CD14-positive monocyte (primary cell): ENCODE measurements at regions not wholly inside any gene's neighbourhood (a gene's known extent, or its start where the extent isn't known, plus 50 kb on each side); places are given as distances from the start of the nearest gene placed in this dataset.

Experiments
- DNase-seq, 3 donors: peaks; one replicate each; pipeline ENCODE4 v3.0.0-alpha.2; 2011 to 2022
- H2AFZ ChIP-seq: 2 replicates; pipeline ENCODE4 v1.6.0; 2012; ENCODE audit warnings: mild to moderate bottlenecking, low read depth, low read length, inconsistent platforms; ENCODE audit not compliant: insufficient read depth, poor library complexity, severe bottlenecking
- H3K27ac ChIP-seq, 2 donors: 1 replicate in 1 of 2; 2 replicates in 1 of 2; pipeline ENCODE4 v1.5.1; 2012 to 2013; ENCODE audit warnings: low read length in 2 of 2, control low read depth in 1 of 2, inconsistent platforms in 1 of 2, low read depth in 1 of 2, mild to moderate bottlenecking in 1 of 2
- H3K27me3 ChIP-seq, 2 donors: one replicate each; pipeline versions ENCODE4 v1.6.0 to v1.6.1; 2011 to 2013; ENCODE audit warnings: low read length in 2 of 2; ENCODE audit not compliant: control insufficient read depth in 2 of 2, insufficient read depth in 2 of 2
- H3K36me3 ChIP-seq, 2 donors: replicated peaks in 1 of 2; 1 replicate in 1 of 2; 2 replicates in 1 of 2; pipeline versions ENCODE4 v1.5.1 to v1.6.1; 2012 to 2013; ENCODE audit warnings: low read length in 2 of 2, control low read depth in 1 of 2, inconsistent platforms in 1 of 2, mild to moderate bottlenecking in 1 of 2; ENCODE audit not compliant: insufficient read depth in 2 of 2, control insufficient read depth in 1 of 2
- H3K4me1 ChIP-seq, 2 donors: 1 replicate in 1 of 2; 2 replicates in 1 of 2; pipeline versions ENCODE4 v1.5.1 to v1.6.1; 2012 to 2013; ENCODE audit warnings: low read length in 2 of 2, control low read depth in 1 of 2, inconsistent platforms in 1 of 2, mild to moderate bottlenecking in 1 of 2, moderate library complexity in 1 of 2; ENCODE audit not compliant: insufficient read depth in 2 of 2, control insufficient read depth in 1 of 2
- H3K4me2 ChIP-seq: replicated peaks from 2 replicates; pipeline ENCODE3; 2012; ENCODE audit warnings: low read length, moderate library complexity, mild to moderate bottlenecking; ENCODE audit not compliant: poor library complexity, severe bottlenecking; ENCODE audit errors: extremely low read depth
- H3K4me3 ChIP-seq, 3 experiments: fragments of 200-600 bp in 1 of 3; sonication (generic) in 1 of 3; replicated peaks in 1 of 3; 1 replicate in 2 of 3; 2 replicates in 1 of 3; pipeline ENCODE4 v1.5.1; 2011 to 2013; ENCODE audit warnings: low read length in 3 of 3, mild to moderate bottlenecking in 3 of 3, control low read depth in 2 of 3, low read depth in 2 of 3, inconsistent platforms in 1 of 3, moderate library complexity in 1 of 3
- H3K79me2 ChIP-seq: 2 replicates; pipeline ENCODE4 v1.6.0; 2012; ENCODE audit warnings: mild to moderate bottlenecking, control low read depth, inconsistent platforms, low read length, moderate library complexity; ENCODE audit not compliant: insufficient read depth
- H3K9ac ChIP-seq: 2 replicates; pipeline ENCODE4 v1.6.0; 2017; ENCODE audit warnings: low read length, mild to moderate bottlenecking; ENCODE audit not compliant: insufficient read depth, poor library complexity, severe bottlenecking
- H3K9me3 ChIP-seq, 2 donors: replicated peaks in 1 of 2; 1 replicate in 1 of 2; 2 replicates in 1 of 2; pipeline versions ENCODE4 v1.5.1 to v1.6.1; 2012 to 2013; ENCODE audit warnings: low read length in 2 of 2, control low read depth in 1 of 2; ENCODE audit not compliant: control insufficient read depth in 1 of 2, insufficient read depth in 1 of 2
- H4K20me1 ChIP-seq: 2 replicates; pipeline ENCODE4 v1.6.0; 2012; ENCODE audit warnings: mild to moderate bottlenecking, low read length, control low read depth, moderate library complexity; ENCODE audit not compliant: insufficient read depth
- H3K27ac Mint-ChIP-seq, 7 donors: one replicate each; pipeline ENCODE4 v1.8.0; 2020; ENCODE audit warnings: mild to moderate bottlenecking in 7 of 7, mixed read lengths in 7 of 7, moderate library complexity in 6 of 7, inconsistent platforms in 2 of 7
- H3K27me3 Mint-ChIP-seq, 3 donors: one replicate each; pipeline ENCODE4 v1.8.0; 2021 to 2022; ENCODE audit warnings: low read depth in 3 of 3, mild to moderate bottlenecking in 3 of 3, mixed read lengths in 3 of 3, moderate library complexity in 3 of 3, inconsistent platforms in 1 of 3
- H3K36me3 Mint-ChIP-seq, 2 donors: one replicate each; pipeline ENCODE4 v1.8.0; 2020; ENCODE audit warnings: mixed read lengths in 2 of 2, inconsistent platforms in 1 of 2, mild to moderate bottlenecking in 1 of 2
- H3K4me1 Mint-ChIP-seq: one replicate; pipeline ENCODE4 v1.8.0; 2020; ENCODE audit warnings: mild to moderate bottlenecking, mixed read lengths
- H3K4me3 Mint-ChIP-seq, 2 donors: one replicate each; pipeline ENCODE4 v1.8.0; 2020; ENCODE audit warnings: mild to moderate bottlenecking in 2 of 2, mixed read lengths in 2 of 2, moderate library complexity in 1 of 2
- H3K9me3 Mint-ChIP-seq, 7 donors: one replicate each; pipeline ENCODE4 v1.8.0; 2020 to 2022; ENCODE audit warnings: mixed read lengths in 7 of 7, mild to moderate bottlenecking in 6 of 7, moderate library complexity in 6 of 7, inconsistent platforms in 2 of 7
- CTCF ChIP-seq: fragments of 200-600 bp; IDR thresholded peaks from one replicate; pipeline ENCODE4 v1.8.0; 2022; ENCODE audit warnings: antibody characterized with exemption, mild to moderate bottlenecking
- WGBS: methylation state at CpG from one replicate; pipeline ENCODE4 v1.1.5; 2013; ENCODE audit warnings: missing lambda C conversion rate; ENCODE audit not compliant: insufficient coverage; 5-methylcytosine and 5-hydroxymethylcytosine counted together
- intact Hi-C, 2 donors: fragments of 100-400 bp; cut with micrococcal nuclease; formaldehyde crosslinking; loops; one replicate each; pipeline versions ENCODE4 v1.15.0 to v1.15.1; 2023

DNA sequence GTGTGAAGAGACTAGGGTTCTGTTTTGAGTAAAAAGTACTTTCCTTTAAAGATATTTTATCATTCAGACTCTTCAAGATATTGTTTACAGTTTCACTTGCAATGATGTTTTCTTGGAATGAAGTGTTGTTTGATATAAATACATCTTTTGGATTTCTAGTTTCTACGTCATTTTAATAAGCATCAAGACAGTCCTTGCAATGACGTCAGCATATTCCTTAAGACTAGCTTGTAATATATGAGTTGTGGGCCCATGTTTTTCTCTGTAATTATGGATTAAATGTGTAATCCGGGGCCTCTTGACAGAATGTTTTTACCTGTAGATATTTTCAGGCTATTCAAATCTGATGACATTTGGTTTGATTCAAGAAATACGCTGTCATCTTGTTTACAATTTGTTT lies 66.1 kb downstream of the RBMX2 start:
- no CpG with 5 or more reads among the region's 4 CpGs for WGBS
- Histone ChIP-seq H3K4me1 (no peaks in the 10 kb centered on the region), H3K27ac (no peak overlapping the region), H3K36me3 (no peaks in the 10 kb centered on the region), H4K20me1 (no peaks in the 10 kb centered on the region), H2AFZ (no peak overlapping the region), H3K9ac (no peak overlapping the region), H3K4me3 (no peak overlapping the region), H3K9me3 (no peaks in the 10 kb centered on the region), H3K79me2 (no peaks in the 10 kb centered on the region), H3K4me2 (no peak overlapping the region), H3K27me3 (peaks cover 0 to 6% of the 10 kb centered on the region in 2 donors)
- TF ChIP-seq CTCF = no peak
- intact Hi-C loops = no loop called here
- H3K4me3 Mint-ChIP-seq = no peak overlapping the region
- H3K27ac Mint-ChIP-seq = no peak overlapping the region
- no peaks in the 10 kb centered on the region for H3K36me3 Mint-ChIP-seq
- peaks cover 0 to 5% (median 2%) of the 10 kb centered on the region in 3 donors for H3K27me3 Mint-ChIP-seq
- no peak for DNase-seq
- H3K4me1 Mint-ChIP-seq = no peaks in the 10 kb centered on the region
- H3K9me3 Mint-ChIP-seq = no peaks in the 10 kb centered on the region

- WGBS = no CpG with 5 or more reads among the region's 3 CpGs
- no peaks in the 10 kb centered on the region for H3K36me3 ChIP-seq
- H3K9ac ChIP-seq = no peak overlapping the region
- peaks cover 0 to 6% of the 10 kb centered on the region in 2 donors for H3K27me3 ChIP-seq
- H3K27me3 Mint-ChIP-seq = peaks cover 0 to 2% (median 1%) of the 10 kb centered on the region in 3 donors
- no peak overlapping the region for H3K4me3 Mint-ChIP-seq
- H3K4me2 ChIP-seq = no peak overlapping the region
- H3K4me1 ChIP-seq = no peaks in the 10 kb centered on the region
- no peak overlapping the region for H2AFZ ChIP-seq
- no peak overlapping the region for H3K4me3 ChIP-seq
- H3K4me1 Mint-ChIP-seq = no peaks in the 10 kb centered on the region
- intact Hi-C loops = no loop called here
- no peaks in the 10 kb centered on the region for H3K9me3 ChIP-seq
- no peaks in the 10 kb centered on the region for H3K9me3 Mint-ChIP-seq
- no peaks in the 10 kb centered on the region for H4K20me1 ChIP-seq
- H3K27ac ChIP-seq = no peak overlapping the region
- no peaks in the 10 kb centered on the region for H3K79me2 ChIP-seq
- DNase-seq = no peak
- no peak overlapping the region for H3K27ac Mint-ChIP-seq
- no peak for TF ChIP-seq CTCF
- H3K36me3 Mint-ChIP-seq = no peaks in the 10 kb centered on the region
These were observed 66.7 kb downstream of the RBMX2 start for GRCh38 chrX:130468395-130468923.
